Liver (tissue), 8 donors: ENCODE measurements at regions not wholly inside any gene's neighbourhood (a gene's known extent, or its start where the extent isn't known, plus 50 kb on each side); places are given as distances from the start of the nearest gene placed in this dataset.

Experiments
- DNase-seq: peaks from one replicate; pipeline ENCODE4 v3.0.0-alpha.2; 2017; ENCODE audit warnings: low spot score
- H3K27ac ChIP-seq, 2 donors: one replicate each; pipeline ENCODE4 v1.7.0; 2013; ENCODE audit warnings: inconsistent platforms in 2 of 2, low read length in 2 of 2, control low read depth in 1 of 2, low read depth in 1 of 2, mild to moderate bottlenecking in 1 of 2
- H3K27me3 ChIP-seq, 4 donors: one replicate each; pipeline versions ENCODE4 v1.6.1 to v1.7.0; 2013; ENCODE audit warnings: low read length in 3 of 4, inconsistent platforms in 1 of 4, mild to moderate bottlenecking in 1 of 4, moderate library complexity in 1 of 4; ENCODE audit not compliant: control insufficient read depth in 4 of 4, insufficient read depth in 4 of 4
- H3K36me3 ChIP-seq, 4 donors: one replicate each; pipeline versions ENCODE4 v1.6.1 to v1.7.0; 2013; ENCODE audit warnings: low read length in 3 of 4, mild to moderate bottlenecking in 3 of 4, low read depth in 1 of 4, moderate library complexity in 1 of 4; ENCODE audit not compliant: control insufficient read depth in 4 of 4, insufficient read depth in 3 of 4
- H3K4me1 ChIP-seq, 4 donors: one replicate each; pipeline versions ENCODE4 v1.6.1 to v1.7.0; 2013; ENCODE audit warnings: low read length in 3 of 4, mild to moderate bottlenecking in 3 of 4, moderate library complexity in 1 of 4; ENCODE audit not compliant: control insufficient read depth in 4 of 4, insufficient read depth in 4 of 4
- H3K4me3 ChIP-seq, 3 donors: one replicate each; pipeline versions ENCODE4 v1.6.1 to v1.7.0; 2013; ENCODE audit warnings: low read length in 3 of 3, control low read depth in 1 of 3, low read depth in 1 of 3, mild to moderate bottlenecking in 1 of 3
- H3K9ac ChIP-seq, 2 donors: one replicate each; pipeline ENCODE4 v1.7.0; 2013; ENCODE audit warnings: low read length in 2 of 2, mild to moderate bottlenecking in 2 of 2, moderate library complexity in 2 of 2, control low read depth in 1 of 2, low read depth in 1 of 2
- H3K9me3 ChIP-seq, 4 donors: one replicate each; pipeline versions ENCODE4 v1.6.1 to v1.7.0; 2013; ENCODE audit warnings: low read length in 3 of 4; ENCODE audit not compliant: control insufficient read depth in 4 of 4
- EGR1 ChIP-seq, 2 donors: IDR thresholded peaks; 2 replicates each; pipeline ENCODE4 v1.6.1; 2016 to 2018; ENCODE audit warnings: antibody characterized with exemption in 2 of 2, low read depth in 2 of 2
- FOXA1 ChIP-seq: IDR thresholded peaks from 2 replicates; pipeline ENCODE4 v1.6.1; 2016; ENCODE audit warnings: antibody characterized with exemption
- FOXA2 ChIP-seq: IDR thresholded peaks from 2 replicates; pipeline ENCODE4 v1.6.1; 2016; ENCODE audit warnings: antibody characterized with exemption
- GABPA ChIP-seq, 2 donors: IDR thresholded peaks in 1 of 2; conservative IDR thresholded peaks in 1 of 2; 2 replicates each; pipeline ENCODE4 v1.6.1; 2016; ENCODE audit warnings: antibody characterized with exemption in 2 of 2, mild to moderate bottlenecking in 1 of 2, moderate library complexity in 1 of 2
- HNF4A ChIP-seq, 2 donors: conservative IDR thresholded peaks; 2 replicates each; pipeline ENCODE4 v1.6.1; 2016; ENCODE audit warnings: antibody characterized with exemption in 2 of 2, mild to moderate bottlenecking in 2 of 2
- HNF4G ChIP-seq: IDR thresholded peaks from 2 replicates; pipeline ENCODE4 v1.6.1; 2016; ENCODE audit warnings: antibody characterized with exemption
- JUND ChIP-seq, 2 donors: IDR thresholded peaks; 2 replicates each; pipeline ENCODE4 v1.6.1; 2016; ENCODE audit warnings: antibody characterized with exemption in 2 of 2
- NR2F2 ChIP-seq: IDR thresholded peaks from 2 replicates; pipeline ENCODE4 v1.6.1; 2016; ENCODE audit warnings: antibody characterized with exemption
- RAD21 ChIP-seq, 2 donors: IDR thresholded peaks; 2 replicates each; pipeline ENCODE4 v1.6.1; 2016; ENCODE audit warnings: antibody characterized with exemption in 2 of 2, mild to moderate bottlenecking in 2 of 2
- SP1 ChIP-seq: IDR thresholded peaks from 2 replicates; pipeline ENCODE4 v1.6.1; 2018; ENCODE audit warnings: antibody characterized with exemption, mild to moderate bottlenecking
- TAF1 ChIP-seq: conservative IDR thresholded peaks from 2 replicates; pipeline ENCODE4 v1.6.1; 2016; ENCODE audit warnings: antibody characterized with exemption, mild to moderate bottlenecking
- YY1 ChIP-seq: IDR thresholded peaks from 2 replicates; pipeline ENCODE4 v1.6.1; 2016; ENCODE audit warnings: antibody characterized with exemption, mild to moderate bottlenecking
- WGBS: extraction: QIAGEN DNeasy Blood & Tissue Kit; methylation state at CpG from one replicate; pipeline ENCODE4 v1.1.7; 2013; 5-methylcytosine and 5-hydroxymethylcytosine counted together
- TF ChIP-seq, protein P1 (sequence below): IDR thresholded peaks from 2 replicates; pipeline ENCODE4 v1.6.1; 2016; ENCODE audit warnings: antibody characterized with exemption
- TF ChIP-seq, protein P2 (sequence below): IDR thresholded peaks from 2 replicates; pipeline ENCODE4 v1.6.1; 2016; ENCODE audit warnings: antibody characterized with exemption
- TF ChIP-seq, protein P3 (sequence below): IDR thresholded peaks from 2 replicates; pipeline ENCODE4 v1.6.1; 2016; ENCODE audit warnings: antibody characterized with exemption, mild to moderate bottlenecking
- TF ChIP-seq, protein P4 (sequence below): fragments of 150-350 bp; IDR thresholded peaks from 2 replicates; pipeline ENCODE4 v1.5.1; 2017; ENCODE audit warnings: improper control_type of control experiment, low read depth, low read length; ENCODE audit not compliant: missing input control
- donor health status: healthy.
- donor health status: healthy.
- donor health status: healthy.
- donor health status: healthy.
- donor health status: healthy.

DNA sequence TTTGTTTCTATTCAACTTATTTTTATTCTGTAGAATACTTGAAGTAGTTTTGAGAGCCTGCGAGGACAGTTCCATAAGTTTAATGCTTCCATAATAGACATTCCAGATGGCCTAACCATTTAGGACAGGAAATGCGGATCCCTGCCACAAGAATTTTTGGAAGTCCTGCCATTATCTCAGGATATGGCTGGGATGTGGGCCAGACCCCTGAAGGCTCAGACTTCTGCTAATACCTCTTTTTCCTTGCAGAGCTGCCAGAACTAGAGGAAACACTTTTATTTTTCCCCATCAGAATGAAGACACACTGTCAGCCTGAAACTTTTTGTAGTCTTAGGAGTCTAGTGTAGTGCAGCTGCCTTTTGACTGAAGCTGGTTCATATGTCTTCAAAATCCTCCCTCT lies 806.5 kb downstream of the TDRD15 start:
- DNase-seq = no peak
- TF ChIP-seq TAF1 = no peak
- no peak for TF ChIP-seq FOXA1
- TF ChIP-seq NR2F2 = no peak
- no peak for TF ChIP-seq EGR1 (IDR thresholded peaks at IDR 0.05; ENCODE audit: low read depth in 2 of 2)
- no peak for TF ChIP-seq FOXA2
- no peak for TF ChIP-seq HNF4G
- TF ChIP-seq RAD21 (IDR thresholded peaks at IDR 0.05) = no peak
- no peak for TF ChIP-seq SP1
- TF ChIP-seq YY1 = no peak
- TF ChIP-seq, protein P1, sequence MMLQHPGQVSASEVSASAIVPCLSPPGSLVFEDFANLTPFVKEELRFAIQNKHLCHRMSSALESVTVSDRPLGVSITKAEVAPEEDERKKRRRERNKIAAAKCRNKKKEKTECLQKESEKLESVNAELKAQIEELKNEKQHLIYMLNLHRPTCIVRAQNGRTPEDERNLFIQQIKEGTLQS = no peak
- TF ChIP-seq JUND (IDR thresholded peaks at IDR 0.05) = no peak
- TF ChIP-seq GABPA (IDR thresholded peaks at IDR 0.05 in 1 of 2, conservative IDR thresholded peaks at IDR 0.05 in 1 of 2) = no peak
- H3K9ac ChIP-seq = no peak overlapping the region
- peaks cover 0 to 6% (median 2%) of the 10 kb centered on the region in 4 donors for H3K9me3 ChIP-seq
- H3K4me1 ChIP-seq = no peaks in the 10 kb centered on the region
- no peaks in the 10 kb centered on the region for H3K27me3 ChIP-seq
- no peak overlapping the region for H3K4me3 ChIP-seq
- 83% methylated on average over 2 of the region's 2 CpGs for WGBS
- H3K36me3 ChIP-seq = peaks cover 0 to 1% (median 0%) of the 10 kb centered on the region in 4 donors
- no peak overlapping the region for H3K27ac ChIP-seq

DNA sequence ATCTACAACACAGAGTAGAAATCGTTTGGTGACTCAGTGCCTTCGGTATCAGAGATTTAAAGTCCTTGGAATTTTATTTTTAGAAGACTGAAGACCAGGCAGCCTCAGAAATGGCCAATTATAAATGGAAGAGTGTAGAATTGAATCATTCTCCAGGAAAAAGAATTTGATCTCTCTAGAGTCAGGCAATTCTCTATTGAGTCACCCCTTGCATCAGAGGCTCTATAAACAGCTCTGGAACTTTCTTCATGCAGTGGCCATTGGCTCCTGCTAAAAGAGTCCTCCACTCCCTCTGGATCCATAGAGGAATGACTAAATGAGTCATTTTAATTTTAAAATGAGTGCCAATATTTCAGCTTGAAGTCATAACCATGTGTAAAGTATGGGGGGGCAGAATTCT lies 816.2 kb downstream of the TDRD15 start:
- 79% methylated on average over 2 of the region's 2 CpGs for WGBS
- H3K36me3 ChIP-seq = no peaks in the 10 kb centered on the region
- DNase-seq = no peak
- H3K27ac ChIP-seq = no peak overlapping the region
- no peak overlapping the region for H3K4me3 ChIP-seq
- no peaks in the 10 kb centered on the region for H3K9me3 ChIP-seq
- no peaks in the 10 kb centered on the region for H3K4me1 ChIP-seq
- H3K27me3 ChIP-seq = no peaks in the 10 kb centered on the region
- TF ChIP-seq, protein P2, sequence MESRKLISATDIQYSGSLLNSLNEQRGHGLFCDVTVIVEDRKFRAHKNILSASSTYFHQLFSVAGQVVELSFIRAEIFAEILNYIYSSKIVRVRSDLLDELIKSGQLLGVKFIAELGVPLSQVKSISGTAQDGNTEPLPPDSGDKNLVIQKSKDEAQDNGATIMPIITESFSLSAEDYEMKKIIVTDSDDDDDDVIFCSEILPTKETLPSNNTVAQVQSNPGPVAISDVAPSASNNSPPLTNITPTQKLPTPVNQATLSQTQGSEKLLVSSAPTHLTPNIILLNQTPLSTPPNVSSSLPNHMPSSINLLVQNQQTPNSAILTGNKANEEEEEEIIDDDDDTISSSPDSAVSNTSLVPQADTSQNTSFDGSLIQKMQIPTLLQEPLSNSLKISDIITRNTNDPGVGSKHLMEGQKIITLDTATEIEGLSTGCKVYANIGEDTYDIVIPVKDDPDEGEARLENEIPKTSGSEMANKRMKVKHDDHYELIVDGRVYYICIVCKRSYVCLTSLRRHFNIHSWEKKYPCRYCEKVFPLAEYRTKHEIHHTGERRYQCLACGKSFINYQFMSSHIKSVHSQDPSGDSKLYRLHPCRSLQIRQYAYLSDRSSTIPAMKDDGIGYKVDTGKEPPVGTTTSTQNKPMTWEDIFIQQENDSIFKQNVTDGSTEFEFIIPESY = no peak
- TF ChIP-seq HNF4A (conservative IDR thresholded peaks at IDR 0.05) = no peak
- TF ChIP-seq, protein P3, sequence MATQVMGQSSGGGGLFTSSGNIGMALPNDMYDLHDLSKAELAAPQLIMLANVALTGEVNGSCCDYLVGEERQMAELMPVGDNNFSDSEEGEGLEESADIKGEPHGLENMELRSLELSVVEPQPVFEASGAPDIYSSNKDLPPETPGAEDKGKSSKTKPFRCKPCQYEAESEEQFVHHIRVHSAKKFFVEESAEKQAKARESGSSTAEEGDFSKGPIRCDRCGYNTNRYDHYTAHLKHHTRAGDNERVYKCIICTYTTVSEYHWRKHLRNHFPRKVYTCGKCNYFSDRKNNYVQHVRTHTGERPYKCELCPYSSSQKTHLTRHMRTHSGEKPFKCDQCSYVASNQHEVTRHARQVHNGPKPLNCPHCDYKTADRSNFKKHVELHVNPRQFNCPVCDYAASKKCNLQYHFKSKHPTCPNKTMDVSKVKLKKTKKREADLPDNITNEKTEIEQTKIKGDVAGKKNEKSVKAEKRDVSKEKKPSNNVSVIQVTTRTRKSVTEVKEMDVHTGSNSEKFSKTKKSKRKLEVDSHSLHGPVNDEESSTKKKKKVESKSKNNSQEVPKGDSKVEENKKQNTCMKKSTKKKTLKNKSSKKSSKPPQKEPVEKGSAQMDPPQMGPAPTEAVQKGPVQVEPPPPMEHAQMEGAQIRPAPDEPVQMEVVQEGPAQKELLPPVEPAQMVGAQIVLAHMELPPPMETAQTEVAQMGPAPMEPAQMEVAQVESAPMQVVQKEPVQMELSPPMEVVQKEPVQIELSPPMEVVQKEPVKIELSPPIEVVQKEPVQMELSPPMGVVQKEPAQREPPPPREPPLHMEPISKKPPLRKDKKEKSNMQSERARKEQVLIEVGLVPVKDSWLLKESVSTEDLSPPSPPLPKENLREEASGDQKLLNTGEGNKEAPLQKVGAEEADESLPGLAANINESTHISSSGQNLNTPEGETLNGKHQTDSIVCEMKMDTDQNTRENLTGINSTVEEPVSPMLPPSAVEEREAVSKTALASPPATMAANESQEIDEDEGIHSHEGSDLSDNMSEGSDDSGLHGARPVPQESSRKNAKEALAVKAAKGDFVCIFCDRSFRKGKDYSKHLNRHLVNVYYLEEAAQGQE = no peak
- TF ChIP-seq TAF1 = no peak
- TF ChIP-seq, protein P1 = no peak
- TF ChIP-seq GABPA (IDR thresholded peaks at IDR 0.05 in 1 of 2, conservative IDR thresholded peaks at IDR 0.05 in 1 of 2) = no peak
- no peak for TF ChIP-seq RAD21 (IDR thresholded peaks at IDR 0.05)
- TF ChIP-seq, protein P4, sequence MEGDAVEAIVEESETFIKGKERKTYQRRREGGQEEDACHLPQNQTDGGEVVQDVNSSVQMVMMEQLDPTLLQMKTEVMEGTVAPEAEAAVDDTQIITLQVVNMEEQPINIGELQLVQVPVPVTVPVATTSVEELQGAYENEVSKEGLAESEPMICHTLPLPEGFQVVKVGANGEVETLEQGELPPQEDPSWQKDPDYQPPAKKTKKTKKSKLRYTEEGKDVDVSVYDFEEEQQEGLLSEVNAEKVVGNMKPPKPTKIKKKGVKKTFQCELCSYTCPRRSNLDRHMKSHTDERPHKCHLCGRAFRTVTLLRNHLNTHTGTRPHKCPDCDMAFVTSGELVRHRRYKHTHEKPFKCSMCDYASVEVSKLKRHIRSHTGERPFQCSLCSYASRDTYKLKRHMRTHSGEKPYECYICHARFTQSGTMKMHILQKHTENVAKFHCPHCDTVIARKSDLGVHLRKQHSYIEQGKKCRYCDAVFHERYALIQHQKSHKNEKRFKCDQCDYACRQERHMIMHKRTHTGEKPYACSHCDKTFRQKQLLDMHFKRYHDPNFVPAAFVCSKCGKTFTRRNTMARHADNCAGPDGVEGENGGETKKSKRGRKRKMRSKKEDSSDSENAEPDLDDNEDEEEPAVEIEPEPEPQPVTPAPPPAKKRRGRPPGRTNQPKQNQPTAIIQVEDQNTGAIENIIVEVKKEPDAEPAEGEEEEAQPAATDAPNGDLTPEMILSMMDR = no peak
- no peak overlapping the region for H3K9ac ChIP-seq
